ENCODE measurements at regions not wholly inside any gene's neighbourhood (a gene's known extent, or its start where the extent isn't known, plus 50 kb on each side); places are given as distances from the start of the nearest gene placed in this dataset.

DNA sequence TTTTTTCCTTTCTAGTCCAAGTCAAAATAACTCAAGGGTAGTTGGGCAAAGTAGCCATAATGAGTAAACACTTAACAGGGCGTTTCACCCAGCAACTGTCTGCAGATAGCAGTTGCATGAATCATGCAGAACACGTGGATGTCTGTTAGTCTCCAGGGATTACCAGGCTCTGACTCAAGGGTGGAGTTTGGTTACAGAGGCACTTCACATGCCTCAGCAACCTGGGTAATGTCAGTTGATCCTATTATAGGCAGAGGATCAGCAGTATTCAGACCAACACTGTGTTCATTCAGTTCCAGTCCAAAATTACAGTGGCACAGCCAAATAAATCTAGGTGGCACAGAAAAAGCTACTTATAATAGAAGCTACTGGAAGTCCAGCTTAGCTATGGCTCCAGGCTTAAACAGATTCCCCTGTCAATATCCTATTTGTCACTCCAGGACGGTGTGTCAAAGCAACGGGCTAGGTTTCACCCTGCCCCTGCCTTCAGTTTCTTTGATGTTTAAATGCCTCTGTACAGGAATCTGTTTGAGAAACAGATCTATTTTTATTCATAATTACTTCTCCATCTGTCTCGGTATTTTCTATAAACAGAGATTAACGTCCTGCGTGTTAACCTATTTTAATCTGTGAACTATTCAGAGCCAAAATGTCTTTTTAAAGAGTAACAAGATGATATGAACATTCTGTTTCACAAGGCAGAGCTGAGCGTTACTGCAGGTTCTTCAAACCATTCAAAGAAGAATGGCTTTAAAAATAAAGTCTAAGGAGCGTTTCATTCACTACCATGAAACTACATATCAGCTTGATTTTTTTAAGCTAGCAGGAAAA is 162.6 kb upstream of the AKR1E2 start:
- peak; percentile 93 for DNase-seq (ENCODE audit: low read depth, low spot score)

DNA sequence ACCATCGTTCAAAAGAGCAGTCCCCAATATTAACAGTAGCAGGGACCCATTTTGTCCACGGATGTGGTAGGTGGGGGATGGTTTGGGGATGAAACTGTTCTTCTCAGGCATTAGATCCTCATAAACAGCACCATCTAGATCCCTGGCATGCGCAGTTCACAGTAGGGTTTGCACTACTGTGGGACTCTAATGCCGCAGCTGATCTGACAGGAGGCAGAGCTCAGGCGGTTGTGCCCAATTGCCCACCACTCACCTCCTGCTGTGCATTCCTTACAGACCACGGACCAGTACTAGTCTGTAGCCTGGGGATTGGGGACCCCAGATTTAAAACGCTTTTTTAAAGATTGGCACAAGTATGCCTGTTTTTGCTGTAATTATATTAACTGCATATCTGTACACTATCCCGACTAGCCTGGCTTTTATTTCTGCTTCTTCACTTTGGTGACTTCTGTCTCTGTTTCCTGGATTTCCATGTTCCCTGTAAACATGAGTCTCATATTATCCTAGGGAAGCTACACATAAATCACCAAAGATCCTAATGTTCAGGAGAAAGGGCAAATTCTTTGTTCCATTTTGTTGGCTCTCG is 163.3 kb upstream of the AKR1E2 start:
- DNase-seq (ENCODE audit: low read depth, low spot score), result no peak

- no peak for DNase-seq (ENCODE audit: low read depth, low spot score)
Measured at GRCh38 chr10:4661511-4662255, 164.3 kb upstream of the AKR1E2 start.

- DNase-seq (ENCODE audit: low read depth, low spot score), result no peak
Measured at GRCh38 chr10:4658777-4659176, 167.2 kb upstream of the AKR1E2 start.

- no peak for DNase-seq (ENCODE audit: low read depth, low spot score)
Measured at GRCh38 chr10:4656576-4657194, 169.3 kb upstream of the AKR1E2 start.

- DNase-seq (ENCODE audit: low read depth, low spot score), result no peak
Measured at GRCh38 chr10:4655879-4656278, 170.1 kb upstream of the AKR1E2 start.

DNA sequence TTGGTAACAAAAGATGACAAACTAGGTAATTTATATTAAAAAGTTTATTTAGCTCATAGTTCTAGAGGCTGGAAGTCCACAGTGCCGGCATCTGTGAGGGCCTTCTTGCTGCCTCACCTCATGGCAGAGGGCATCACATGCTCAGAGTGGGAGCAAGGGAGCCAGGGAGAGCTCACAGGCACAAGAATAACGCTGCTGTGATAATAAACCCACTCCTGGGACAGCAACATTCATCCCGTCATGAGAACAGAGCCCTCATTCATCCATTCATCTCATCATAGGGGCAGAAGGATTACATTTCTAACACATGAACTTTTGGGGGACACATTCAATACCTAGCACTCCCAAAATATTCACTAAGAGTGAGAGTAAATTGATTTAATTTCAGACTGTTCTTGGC is 170.6 kb upstream of the AKR1E2 start:
- no peak for DNase-seq (ENCODE audit: low read depth, low spot score)

DNA sequence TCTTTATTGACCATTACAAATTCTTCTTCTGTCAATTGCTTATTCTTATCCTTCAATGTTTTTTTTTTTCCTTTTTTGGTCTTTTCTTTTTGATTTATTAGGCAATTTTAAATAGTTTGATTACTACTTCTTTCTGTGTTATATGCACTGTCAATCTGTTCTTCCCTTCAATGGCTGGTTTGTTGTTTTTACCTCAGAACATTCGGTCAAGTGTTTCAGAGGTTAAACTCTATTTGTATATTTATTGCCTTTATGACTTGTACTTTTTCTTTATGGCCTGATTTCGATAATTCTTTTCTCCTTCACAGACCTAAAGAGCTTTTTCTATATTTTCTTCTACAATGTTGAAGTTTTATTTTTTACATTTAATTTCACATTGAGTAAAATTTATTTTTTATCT is 171.5 kb upstream of the AKR1E2 start:
- no peak for DNase-seq (ENCODE audit: low read depth, low spot score)

- DNase-seq (ENCODE audit: low read depth, low spot score), result no peak
Measured at GRCh38 chr10:4653160-4653559, 172.8 kb upstream of the AKR1E2 start.

DNA sequence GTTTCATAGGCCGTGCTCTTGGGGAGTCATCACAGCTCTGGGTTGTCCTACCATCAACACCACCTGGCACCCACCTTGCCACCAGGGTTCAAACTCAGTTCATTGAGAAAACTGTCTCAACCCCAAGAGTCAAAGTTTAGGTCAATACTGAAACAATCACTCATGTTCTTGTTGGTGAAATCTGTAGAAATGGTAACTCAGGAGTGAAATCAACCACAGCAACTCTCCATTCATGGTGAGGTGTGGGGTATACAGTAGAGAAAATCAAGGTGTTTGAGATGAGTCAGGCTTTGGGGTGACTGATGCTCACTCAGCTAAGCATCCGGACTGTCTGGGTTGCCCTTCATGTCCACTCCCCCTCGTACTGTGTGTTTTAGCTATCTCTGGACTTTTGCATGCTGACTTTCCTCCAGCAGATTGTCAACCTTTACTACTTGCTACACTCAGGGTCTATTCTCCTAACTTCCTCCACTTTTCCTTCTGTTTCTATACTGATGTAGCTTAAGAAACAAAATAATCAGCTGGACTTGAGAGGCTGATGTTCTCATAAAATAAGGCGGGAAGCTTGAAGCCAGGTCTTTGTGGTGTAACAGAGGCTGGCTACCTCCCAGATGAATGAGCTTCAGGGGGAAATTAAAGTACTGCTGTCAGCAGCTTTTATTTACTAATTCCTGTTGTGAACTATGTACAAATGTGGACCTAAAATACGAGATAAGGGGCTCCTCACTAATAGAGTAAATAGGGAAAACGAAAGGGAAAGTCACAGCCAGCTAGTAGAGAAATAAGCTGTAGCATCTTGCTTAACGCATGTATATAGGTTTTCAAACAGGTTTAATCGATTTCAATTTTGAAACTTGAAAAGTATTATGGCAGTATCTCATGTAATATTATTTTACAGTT is 173.6 kb upstream of the AKR1E2 start:
- DNase-seq (ENCODE audit: low read depth, low spot score), result no peak

DNA sequence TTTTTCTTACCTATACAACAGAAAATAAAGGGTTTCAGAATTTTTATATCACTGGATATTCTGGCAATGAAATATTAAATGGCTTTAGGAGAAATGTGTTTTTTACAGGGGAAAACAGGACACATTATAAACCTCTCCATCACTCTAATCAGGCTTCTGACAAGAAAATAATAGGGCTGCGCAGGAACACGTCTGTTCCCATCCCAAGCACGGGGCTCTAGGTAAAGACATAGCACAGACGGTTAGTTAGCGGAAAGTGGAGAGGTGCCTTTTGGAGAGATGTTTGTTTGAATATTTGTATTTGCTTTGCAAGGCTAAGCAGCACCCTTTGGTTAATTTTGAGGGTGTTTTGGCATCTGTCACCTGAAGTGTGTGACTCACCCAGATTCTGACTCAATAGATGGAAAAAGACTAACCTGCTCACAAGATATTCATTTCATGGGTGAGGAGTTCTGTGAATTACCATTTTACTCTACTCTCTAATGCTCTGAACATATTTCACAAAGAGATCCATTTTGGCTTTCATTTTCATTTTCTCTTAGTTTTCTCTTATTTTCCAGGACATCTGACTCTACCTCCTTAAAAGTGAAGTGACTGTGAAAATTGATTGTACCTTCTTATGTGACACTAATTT is 174.5 kb upstream of the AKR1E2 start:
- no peak for DNase-seq (ENCODE audit: low read depth, low spot score)

DNA sequence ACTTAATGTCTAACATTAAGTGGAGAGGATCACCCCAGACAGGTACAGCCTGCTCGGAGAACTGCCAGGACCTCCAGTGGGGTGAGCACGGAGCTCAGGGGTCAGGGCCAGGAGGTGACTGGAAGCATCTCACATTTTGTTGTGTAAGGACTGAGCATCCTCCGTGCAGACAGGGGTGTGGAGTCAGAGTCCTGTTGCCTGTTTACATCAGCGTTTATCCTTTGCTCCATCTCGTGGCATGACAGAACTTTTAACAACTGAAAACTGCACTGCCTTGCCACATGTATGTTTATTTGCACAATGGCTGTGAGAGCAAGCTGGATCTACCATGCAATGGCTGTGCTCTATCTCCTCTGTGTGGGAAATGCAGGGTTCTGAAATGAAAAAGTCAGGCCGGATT is 175.4 kb upstream of the AKR1E2 start:
- no peak for DNase-seq (ENCODE audit: low read depth, low spot score)

GRCh38 chr10:4649886-4650508 is 176.0 kb upstream of the AKR1E2 start:
- DNase-seq (ENCODE audit: low read depth, low spot score), result no peak

DNA sequence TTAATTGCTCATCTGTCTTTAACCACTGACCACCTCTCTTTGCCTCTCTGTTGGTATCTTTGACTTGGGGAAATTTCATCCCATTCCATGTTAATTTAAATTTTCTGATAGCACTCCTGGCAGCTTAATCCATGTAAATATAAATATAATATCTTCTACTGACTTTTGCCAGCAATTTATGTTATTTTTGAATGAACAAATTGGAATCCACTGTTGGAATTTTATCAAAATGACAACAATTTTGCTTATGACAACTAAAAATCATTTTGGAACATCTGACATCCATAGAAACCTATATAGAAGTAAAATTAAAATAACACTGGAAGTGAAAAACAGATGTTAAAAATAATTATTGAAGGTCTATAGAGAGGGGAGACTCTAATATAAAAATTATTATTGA is 176.5 kb upstream of the AKR1E2 start:
- no peak for DNase-seq (ENCODE audit: low read depth, low spot score)

DNA sequence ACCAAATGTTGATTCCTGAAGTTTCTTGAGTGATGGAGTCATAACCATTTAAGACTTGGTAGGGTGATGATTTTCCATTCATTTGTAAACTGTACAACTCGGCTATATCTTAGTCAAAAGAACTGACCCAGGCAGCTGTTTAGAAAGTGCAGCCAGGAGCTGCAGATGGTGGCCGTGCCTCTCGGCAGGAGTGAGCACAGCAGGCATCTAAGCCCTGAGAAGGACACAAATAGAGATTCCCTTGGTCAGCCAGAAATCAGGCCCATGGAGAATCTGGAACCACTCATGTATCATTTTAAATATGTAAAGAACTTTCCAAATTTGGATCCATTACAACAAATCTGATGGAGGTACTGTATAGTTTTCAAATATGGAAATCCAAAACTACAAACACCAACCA is 177.0 kb upstream of the AKR1E2 start:
- DNase-seq (ENCODE audit: low read depth, low spot score), result no peak

DNA sequence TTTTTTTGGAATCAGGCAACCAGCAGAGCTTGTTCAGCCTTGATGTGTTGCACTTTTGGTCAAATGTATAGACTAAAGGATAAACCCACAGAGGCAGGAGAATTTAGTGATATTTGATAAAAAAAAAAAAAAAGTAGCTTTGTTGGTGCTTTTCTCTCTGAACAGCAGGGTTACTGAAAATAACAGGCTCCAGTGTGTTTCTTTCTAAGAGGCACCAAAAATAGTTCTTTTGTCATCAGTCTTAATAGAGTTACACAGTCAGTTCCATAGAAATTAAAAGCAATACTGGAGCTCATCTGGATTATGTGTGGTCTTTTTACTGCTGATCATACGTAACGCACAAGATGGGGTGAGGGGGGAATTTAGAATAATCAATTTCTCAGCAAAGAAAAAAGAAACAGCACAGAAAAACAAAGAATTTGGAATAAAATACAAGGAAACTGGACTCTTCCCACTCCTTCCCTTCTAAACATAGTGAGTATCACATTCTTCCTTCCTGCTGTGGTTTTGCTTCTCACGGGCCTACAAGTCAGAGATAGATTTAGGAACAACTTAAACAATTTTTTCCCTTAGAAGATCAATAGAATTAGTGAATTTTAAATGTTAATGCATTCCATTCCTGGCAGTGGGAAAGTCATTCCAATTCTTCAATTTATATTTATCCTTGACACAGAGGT is 178.8 kb upstream of the AKR1E2 start:
- no peak for DNase-seq (ENCODE audit: low read depth, low spot score)

DNA sequence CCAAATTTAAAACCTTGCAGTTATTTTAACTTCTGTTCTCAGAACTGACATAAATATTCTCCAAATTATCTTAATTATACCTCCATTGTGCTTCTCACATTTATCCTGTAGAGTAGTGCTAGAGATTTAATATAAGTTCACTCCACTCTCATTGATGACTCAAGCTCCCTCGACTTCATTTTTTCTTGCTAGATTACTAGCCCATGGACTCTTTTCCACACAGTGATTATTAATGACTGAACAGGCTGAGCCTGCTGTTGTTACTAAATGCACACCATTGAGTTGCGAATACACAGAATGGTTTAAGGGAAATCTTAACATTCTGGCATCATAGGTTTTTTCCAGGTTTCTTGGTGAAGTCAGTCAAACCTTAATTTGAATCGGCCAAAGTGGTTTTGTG is 179.5 kb upstream of the AKR1E2 start:
- no peak for DNase-seq (ENCODE audit: low read depth, low spot score)

- DNase-seq (ENCODE audit: low read depth, low spot score), result no peak
Measured at GRCh38 chr10:4645836-4646235, 180.2 kb upstream of the AKR1E2 start.

DNA sequence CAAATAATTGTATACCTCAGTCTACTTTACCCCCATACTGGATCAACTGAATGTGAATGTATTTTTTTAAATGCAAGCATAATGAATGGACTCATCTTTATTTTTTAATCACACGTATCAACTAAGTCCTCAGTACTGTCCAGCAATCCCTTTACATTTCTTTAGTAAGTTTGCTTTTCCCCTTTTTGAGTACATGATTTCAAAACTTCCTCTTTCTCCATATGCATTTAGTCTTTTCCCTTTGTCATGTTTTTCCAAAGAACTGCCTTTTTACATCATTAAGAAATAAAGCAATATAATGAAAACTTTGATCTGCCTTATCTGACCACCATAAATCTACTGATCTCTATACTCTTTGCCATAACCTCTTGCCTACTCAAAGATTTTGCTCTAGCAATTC is 182.5 kb upstream of the AKR1E2 start:
- no peak for DNase-seq (ENCODE audit: low read depth, low spot score)

GRCh38 chr10:4639960-4640359 is 186.0 kb upstream of the AKR1E2 start:
- DNase-seq (ENCODE audit: low read depth, low spot score), result no peak

All from smooth muscle cell of the brain vasculature (primary cell).